Central memory CD4-positive, alpha-beta T cell (primary cell): ENCODE measurements at regions not wholly inside any gene's neighbourhood (a gene's known extent, or its start where the extent isn't known, plus 50 kb on each side); places are given as distances from the start of the nearest gene placed in this dataset.

Experiments used
- DNase-seq: peaks from one replicate; pipeline ENCODE4 v3.0.0; 2022

DNA sequence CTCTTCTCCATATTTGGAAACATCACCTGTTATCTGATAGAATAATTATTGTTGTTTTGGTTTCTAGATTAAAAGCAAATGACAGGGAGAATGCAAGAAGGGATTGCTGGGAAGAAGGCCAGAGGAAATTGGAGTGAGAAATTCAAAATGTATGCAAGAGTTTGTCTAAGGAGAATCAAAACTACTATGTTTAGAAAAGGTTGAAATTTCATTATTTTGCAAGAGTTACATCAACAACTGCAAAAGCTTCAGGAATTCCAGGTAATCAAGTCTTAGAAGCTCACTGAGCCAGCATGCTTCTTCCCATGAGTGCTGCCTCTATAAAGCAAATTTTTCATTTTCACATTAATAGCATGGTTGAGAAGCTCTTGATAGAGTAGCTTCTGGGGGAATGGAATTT lies 177.2 kb upstream of the GBE1 start:
- no peak for DNase-seq

DNA sequence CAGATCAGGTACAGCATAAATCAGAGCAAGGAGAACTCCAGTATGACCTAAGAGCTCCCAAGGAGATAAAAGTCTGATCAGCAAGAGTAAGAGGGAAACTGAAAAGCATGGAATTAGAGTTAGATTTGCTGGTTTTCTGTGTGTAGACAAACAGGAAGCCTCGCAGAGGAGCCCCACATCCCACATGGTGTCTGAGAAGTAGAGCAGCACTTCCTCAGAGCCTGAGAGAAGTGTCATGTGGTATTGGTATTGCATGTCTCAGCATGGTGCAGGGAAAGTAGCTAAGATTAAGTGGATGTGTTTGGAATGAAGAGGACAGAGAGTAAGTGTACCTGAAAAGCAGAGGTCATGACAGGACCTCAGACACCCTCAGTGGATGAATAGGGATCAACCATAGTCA lies 175.4 kb upstream of the GBE1 start:
- no peak for DNase-seq

DNA sequence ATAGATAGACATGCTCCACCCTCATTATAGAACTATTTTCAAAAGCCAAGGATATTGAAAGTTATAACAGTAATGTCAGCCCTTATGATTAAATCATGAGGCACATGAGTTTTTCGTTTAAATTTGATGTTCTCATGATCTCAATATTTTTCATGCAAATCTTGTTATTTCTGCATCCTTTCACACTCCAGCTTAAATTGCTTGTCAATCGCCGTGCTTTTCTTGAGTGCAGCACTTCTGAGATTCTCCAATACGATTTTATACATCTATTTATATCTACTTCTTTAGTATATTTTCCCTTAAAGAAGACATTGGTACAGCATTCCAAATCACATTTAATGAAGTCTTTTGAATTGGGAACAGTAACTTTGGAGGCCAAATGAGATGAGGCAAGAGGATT lies 171.2 kb upstream of the GBE1 start:
- DNase-seq: no peak

DNA sequence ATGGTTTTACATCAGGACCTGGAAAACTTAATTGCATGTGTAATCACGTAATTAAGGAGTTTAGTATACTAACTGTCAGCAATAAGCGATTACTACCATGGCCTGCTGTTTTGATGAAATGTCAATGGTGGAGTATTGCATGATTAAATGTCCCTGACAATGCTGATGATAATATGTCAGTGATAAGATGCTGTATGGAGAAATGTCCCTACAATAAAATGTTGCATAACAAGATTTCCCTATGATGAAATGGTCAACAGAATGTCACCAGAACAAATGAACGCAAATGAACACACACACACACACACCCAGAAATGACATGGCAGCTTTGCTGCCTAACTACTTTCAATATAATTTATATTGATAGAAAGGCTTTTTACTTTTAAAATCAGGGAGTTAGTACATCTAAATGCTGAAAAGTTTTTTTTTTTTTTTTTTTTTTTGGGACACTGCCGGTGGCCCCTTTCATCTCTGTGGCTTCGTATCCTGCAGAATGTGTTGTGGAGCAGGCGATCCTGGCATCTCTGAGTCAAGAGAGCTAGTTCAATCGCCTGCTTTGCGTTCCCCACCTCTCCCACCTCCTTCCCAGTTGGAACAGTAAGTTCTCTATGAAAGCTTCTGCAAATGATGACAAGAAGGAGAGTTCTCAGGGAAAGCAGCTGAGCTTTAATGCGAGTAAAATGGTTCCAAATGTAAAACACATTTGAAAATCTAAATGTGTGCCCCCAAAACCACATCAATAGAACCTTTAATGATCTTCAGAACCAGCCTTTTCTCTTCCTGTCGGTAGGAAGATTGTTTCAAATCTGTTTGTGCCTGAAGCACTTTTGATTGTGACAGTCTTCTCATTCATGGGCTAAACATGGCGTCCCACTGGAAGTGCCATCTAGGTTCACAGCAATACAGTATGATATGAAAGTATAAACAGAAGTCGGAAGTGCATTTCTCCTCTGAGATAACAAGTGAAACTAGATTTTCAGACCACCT lies 170.1 kb upstream of the GBE1 start:
- no peak for DNase-seq

DNA sequence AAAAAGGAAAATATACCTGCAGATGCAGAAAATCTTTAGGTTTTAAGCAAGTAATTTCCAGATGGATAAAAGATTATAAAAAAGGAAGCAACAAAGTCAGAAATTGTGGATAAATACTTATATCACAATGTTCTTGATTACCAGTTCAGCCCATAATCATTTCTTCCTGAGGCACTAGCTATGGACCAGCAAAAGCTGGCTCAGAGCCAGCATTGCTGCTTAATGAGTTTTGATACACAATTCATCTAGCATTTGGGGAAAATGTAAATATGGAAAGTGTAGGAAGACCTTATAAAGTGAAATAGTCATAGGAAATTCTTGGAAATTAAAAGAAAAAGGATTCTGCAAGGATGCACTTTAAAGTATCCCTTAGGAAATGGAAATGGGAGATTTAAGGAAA lies 168.3 kb upstream of the GBE1 start:
- DNase-seq: no peak

DNA sequence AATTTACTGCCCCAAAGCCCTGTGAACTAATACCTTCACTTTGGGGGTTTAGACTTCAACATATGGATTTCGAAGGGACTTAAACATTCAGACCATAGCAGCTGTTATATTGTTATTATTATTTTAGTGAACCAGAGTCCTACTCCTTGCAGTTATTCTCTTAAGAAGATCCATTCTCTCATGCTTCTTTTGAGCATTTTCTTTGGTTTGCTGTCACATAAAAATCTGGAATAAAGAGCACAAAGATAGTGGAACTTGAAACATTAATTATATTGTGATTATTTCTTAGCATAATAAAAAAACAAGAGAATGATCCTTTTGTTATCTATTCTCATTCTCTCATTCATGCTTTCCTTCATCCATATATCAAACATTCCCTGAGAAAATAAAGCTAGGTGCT lies 166.4 kb upstream of the GBE1 start:
- DNase-seq: no peak

DNA sequence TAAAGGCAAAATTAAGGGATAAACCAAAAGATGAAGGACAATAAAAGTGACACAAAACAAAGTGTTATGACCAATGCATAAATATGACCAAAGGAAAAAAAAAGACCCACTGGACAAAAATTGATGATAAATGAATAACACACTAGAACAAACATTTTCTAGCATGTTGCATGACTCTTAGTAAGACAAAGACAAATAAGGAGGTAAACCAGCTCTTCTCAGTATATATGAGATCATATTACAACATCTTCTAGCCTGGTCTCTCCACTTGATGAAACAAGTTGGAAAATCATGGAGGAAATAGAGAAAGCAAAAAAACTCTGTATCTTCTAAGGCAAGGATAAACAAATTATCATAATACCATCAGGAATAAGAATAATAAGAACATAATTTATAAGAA lies 163.9 kb upstream of the GBE1 start:
- no peak for DNase-seq

DNA sequence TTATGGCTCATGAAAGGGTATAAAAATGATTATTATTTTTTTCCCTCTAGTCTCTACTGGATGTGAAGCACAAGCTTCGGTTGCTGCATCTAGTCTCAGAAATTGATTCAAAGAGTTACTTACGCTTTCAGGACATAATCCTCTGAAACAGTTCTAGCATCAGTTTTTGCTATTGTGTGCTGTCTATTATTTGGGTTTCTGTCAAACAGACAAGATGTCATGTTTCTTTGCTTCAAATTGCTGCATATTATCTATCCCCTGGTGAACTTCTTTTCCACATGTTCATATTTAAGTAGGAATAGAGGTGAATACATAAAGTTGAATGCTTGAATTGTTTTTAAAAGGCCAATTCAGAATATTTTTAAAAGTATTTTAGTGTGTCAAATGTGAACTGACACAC lies 161.6 kb upstream of the GBE1 start:
- DNase-seq: no peak

DNA sequence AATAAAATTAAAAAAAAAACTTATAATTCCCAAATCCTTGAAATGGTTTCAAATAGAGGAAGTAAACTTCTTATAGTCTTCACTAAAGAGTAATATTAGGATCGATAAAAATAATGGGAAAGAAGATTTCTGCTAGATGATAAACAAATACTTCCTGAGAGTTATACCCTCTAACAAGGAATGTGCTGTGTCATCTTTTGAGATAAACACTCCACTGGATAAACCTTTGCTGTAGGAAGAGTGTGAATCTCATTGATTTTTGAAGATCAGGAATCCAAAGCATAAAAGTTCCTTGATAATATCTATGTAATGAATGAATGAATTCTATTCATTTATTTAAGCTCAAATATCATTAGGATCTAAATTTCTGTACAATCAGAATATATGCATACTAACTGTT lies 161.0 kb upstream of the GBE1 start:
- no peak for DNase-seq

DNA sequence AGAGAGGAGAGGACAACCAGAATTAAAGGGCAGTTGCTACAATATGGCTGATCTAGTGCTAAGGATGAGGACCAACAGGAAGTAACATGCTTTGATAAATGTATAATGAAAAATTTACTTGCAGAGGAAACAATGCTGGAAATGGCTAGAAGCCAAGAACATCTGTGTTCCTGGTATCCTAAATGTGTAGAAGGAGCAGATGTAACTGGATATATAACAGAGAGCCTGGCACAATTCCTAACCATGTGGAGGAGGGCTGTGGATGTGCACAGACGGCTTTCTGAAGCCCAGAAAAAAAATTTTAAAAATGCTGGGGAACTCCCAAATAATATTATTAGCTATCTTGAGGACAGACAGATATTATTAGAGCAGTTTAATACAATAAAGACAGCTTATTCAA lies 159.4 kb upstream of the GBE1 start:
- DNase-seq: no peak

DNA sequence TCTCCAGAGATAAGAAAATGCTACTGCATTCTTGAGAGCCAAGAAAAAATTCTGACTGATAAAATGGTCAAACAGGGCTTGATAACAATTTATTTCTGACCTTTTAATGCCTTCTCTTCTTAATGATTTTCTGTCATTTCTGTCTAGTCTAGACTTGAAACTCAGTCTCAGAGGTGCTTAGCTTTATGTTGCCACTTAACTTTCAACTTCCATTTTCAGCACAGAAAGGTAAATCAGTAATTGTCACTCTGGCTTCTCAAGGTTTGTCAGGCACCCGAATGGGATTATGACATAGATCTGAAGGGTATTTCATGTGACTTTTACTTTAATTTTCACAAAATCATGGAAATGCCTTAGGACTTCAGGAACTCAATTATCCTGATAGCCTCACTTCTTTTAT lies 155.4 kb upstream of the GBE1 start:
- no peak for DNase-seq

DNA sequence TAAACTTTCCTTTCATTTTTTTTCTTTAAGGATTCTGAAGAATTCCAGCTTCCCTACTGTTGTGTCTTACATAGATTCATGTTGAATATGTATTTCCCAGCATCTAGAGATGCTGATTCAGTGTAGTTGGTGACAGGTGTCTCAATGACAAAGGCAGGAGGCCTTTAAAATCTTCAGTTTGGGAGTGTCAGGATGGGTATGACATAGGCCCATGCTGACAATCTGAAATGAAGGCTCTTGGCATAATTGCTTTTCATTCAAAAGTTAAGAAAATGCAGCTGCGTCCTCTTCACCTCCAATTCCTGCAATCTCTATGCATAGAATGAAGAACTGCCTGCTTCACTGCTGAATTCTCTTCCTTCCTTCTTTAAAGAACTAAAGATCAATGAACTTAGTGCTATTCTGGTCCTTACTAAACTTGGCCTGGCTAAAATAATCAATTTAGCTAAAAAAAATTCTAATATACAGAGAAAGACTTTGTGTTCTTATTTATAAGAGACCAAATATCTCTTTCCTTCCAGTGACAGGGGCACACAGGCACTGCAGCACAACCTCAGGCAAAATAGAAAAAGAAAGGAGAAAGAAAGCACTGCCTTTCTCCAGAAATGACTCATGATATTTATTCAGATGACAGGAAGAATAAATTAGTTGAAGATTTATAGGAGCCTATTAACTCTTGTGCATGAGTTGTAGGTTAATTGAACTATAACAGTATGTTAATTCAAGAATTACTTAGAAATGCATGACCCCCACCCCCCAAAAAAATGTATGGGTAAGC lies 152.6 kb upstream of the GBE1 start:
- DNase-seq: no peak

DNA sequence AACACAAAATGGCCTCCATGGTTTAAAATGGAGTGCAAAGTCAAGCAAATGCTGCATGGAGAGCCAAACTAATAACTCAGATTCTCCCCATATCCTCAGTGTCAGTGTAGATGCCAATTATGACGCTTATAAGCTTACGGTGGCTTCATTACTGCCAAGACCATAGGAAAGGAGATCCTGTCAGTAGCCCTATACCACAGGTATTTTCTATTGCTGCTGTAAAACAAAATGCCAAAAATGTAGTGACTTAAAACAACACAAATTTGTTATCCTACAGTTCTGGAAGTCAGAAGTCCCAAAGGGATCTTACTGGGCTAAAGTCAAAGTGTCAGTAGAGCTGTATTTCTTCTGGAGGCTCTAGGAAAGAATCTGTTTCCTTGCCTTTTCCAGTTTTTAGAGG lies 149.8 kb upstream of the GBE1 start:
- no peak for DNase-seq

DNA sequence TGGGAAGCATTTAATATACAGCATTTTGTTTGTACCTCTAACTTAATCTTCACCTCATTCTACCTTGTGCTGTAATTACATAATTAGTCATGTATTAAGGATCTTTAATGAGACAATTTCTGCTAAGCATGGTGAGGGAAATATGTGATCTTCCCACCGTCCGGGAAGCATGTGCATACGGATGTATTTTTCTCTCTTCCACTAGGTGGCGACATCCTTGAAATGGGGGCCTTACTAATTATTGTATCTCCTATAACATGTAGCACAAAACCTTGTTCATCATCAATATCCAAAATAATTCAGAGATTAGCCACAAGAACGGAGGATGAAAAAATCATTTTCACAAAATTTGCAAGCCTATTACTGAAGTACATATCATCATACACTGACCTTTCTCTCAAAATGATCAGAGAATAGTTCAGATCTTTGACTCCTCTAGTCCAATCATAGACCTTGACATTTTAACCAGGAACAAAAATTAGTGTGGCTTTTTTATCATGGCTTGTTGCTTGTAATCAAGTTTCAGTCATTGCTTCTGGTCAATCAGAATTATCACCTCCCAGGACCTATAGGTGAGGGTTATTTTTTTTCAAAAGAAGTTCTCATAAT lies 148.9 kb upstream of the GBE1 start:
- DNase-seq: no peak

DNA sequence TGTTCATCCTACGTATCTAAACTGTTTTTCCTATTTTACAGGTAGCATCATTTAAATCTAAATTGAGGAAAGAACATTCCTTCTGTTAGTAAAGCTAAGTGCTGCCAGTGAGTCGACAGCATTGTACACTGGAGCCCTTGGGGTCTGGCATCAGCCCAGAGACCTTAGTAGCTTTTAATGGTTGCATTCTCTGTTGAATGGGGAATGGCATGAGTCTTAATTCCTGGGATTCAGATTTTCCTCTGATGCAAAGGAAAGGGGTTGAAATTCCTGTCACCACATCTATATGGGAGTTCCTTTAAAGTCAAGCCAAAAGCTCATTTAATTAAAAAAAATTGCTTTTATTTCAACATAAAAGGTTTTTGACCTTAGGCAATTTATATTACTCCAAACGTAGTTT lies 148.4 kb upstream of the GBE1 start:
- DNase-seq: no peak

DNA sequence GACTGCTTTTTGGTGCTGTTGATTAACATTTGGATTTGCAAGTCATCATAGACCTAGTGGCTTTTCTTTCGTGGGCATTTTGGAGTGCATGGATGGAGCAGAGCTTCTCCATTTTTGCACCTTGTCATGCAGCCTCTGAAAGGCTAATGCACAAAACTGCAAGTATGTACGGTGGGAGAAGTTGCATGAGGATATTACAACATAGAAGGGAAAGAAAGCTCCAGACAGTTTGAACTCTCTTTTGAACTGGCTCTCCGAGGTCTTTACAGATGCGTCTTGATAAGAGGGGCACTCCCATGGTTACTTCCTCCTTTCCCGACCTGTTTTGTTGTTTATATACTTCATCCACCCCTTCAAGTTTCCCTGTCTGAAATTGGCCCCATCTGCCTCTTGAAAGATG lies 147.1 kb upstream of the GBE1 start:
- no peak for DNase-seq

DNA sequence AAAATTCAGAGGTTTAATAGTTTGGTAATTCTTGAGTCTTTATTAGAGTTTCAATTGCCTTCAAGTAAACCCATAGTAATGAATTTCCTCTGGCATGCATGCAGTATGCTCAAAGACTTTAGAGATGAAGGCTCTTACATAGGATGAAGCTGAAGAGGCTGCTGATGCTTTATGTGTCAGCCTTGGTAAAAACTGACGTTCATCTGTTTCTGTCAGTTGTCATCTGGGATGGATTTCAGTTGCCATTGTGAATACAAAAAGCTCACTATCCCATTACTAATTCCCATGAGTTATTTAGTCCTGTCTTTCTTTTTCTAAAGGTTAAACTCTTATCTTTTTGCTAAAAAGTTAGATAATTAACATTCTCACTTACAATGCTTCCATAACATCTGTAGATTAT lies 136.9 kb upstream of the GBE1 start:
- no peak for DNase-seq

DNA sequence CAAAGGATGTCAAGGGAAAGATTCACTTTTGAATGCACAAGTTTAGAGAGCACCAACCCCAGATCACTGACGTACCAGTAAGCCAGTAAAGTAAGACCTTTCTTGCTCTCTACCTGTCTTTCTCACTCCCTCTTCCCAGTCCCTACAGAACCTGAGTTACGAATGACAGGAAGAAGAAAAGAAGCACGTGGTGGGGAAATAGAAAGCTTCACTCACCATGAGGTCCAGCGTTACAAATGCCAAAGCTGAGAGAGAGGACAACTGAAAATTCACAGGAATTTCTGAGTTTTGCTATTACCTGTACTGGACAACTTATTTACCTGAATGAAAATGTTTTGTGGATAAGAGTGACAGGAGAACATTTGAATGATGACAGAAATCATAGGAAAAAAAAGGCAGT lies 133.2 kb upstream of the GBE1 start:
- DNase-seq: no peak

DNA sequence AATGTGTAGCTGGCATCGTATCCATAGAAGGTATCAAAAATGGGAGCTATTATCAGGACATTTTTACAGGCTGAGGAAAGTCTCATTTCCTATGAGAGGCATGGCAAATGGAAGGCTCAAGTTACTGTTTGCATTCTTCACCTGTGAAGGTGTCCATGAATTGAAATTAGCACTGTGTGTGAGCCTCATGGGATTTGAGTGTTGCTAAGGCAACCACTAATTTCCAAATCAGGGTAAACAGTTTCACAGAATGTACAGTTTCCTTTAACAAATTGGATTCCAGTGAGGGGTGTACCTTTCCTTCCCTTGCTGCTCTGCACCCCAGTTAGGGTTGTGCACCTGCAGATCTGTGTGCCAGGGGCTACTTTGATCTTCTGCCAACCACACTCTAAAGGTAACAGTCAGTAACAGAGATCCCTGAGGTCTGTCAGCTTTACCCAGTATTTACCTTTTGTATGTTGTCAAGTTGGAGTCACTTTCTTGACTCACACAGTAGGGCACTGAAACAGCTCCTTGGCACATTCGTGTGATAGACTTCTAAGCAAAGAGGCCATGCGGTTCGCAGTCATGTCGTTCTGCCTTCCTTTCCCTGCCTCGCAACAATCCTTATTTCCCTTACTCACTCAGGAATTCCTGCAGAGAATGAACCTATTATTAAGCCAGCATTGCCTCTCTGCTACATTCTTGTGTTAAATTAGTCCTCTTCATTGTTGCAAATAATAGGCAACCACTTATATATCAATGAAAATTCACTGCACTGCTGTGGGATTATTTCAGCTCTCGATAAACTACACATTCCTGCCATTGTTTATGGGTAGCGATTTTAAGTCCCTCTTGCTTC lies 129.8 kb upstream of the GBE1 start:
- DNase-seq: no peak

DNA sequence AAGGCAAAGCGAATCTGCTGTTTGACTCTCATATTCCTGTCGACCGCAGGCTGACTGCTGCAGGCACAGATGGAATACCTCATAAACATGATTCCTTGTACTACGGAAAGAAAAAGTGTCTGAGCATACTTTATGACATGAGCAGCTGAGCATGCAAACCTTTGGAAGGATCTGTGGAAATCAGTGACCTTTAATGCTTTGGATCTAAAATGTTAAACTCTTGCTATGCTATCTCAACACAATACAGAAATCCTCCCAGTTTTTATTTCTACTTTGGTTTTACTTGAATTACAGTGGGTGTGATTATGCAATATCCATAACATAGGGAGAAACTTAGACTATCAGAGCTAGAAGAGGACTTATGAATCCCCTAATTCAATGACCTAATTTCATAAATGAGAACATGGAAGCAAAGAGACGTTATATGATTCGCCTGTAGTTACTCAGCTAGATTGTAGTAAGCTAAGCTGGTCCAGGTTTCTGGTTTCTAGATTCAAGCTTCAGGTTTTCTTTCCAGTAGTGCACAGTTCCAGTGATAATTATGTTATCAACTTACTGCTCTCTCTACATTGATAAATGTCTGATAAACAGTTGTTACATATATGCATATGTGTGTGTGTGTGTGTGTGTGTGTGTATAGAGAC lies 127.6 kb upstream of the GBE1 start:
- no peak for DNase-seq

DNA sequence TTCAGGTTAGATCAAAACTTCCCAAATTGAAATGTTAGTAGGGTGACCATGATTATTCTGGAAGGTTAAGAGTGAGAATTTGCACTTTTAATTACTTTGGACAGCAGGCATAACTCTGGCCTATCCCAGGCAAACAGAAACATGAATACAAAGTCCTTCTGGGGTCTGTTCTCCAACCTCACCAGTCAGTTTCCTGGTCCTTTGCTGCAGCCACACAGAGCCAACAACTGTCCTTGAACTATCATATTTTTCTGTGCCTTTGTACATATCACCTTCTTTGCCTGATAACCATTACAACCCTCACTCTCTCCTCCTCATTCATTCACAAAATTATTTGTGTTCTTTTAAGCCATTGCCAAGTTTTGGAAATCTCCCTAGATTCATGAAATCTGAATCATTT lies 126.0 kb upstream of the GBE1 start:
- DNase-seq: no peak

DNA sequence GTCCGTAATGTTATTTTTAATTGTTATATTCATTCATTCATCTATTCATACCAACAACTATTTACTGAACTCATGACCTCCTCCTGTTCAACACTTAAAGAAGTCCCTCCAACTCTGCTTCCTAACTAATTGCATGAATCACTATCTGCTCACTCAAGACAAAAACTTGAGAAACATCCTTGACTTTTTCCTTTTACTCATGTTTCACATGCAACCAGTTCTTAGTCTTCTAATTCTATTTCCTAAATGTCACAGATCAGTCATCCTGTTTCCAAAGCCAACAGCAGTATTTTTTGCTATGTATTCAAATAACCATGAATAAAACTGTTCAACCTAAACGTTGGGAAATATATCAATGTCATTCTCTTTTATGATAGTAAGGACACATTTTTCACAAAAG lies 124.6 kb upstream of the GBE1 start:
- DNase-seq: no peak
